GM13977 (cell line): ENCODE measurements at regions not wholly inside any gene's neighbourhood (a gene's known extent, or its start where the extent isn't known, plus 50 kb on each side); places are given as distances from the start of the nearest gene placed in this dataset.

Experiments used
- DNase-seq: peaks from one replicate; pipeline ENCODE4 v3.0.0; 2012; ENCODE audit warnings: low spot score
- in situ Hi-C: fragments of 300-500 bp; cut with MboI; formaldehyde crosslinking; loops from one replicate; pipeline ENCODE4 v1.12.0; 2022; ENCODE audit warnings: low sequenced_read_pairs, low pct_unique_long_range_greater_than_20kb, mixed read lengths, inconsistent platforms; ENCODE audit not compliant: unreplicated experiment
- TF ChIP-seq, protein P1 (sequence below): IDR thresholded peaks from 2 replicates; pipeline ENCODE4 v1.5.1; 2012; ENCODE audit warnings: mild to moderate bottlenecking, control low read depth; ENCODE audit not compliant: insufficient read depth; ENCODE audit errors: extremely low read depth, missing control alignments

DNA sequence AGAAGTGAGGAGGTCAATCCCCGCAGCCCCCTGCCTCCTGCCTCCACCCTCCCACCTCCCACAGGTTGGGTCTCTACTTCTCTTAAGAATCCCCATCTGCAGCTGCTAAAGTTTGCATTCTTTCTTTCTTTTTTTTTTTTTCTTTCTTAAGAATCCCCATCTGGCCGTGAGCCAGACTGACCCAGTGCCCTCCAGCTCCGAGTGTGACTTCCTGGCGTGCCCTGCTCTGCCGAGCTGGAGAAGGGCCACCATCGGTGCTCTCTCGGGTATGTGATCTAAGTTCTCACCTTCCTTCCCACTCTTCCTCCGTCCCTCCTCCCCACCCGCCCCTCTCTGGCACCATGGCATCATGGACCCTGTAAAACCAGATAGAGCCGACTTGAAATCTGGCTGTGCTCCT is 66.7 kb upstream of the LMO1 start:
- TF ChIP-seq, protein P1, sequence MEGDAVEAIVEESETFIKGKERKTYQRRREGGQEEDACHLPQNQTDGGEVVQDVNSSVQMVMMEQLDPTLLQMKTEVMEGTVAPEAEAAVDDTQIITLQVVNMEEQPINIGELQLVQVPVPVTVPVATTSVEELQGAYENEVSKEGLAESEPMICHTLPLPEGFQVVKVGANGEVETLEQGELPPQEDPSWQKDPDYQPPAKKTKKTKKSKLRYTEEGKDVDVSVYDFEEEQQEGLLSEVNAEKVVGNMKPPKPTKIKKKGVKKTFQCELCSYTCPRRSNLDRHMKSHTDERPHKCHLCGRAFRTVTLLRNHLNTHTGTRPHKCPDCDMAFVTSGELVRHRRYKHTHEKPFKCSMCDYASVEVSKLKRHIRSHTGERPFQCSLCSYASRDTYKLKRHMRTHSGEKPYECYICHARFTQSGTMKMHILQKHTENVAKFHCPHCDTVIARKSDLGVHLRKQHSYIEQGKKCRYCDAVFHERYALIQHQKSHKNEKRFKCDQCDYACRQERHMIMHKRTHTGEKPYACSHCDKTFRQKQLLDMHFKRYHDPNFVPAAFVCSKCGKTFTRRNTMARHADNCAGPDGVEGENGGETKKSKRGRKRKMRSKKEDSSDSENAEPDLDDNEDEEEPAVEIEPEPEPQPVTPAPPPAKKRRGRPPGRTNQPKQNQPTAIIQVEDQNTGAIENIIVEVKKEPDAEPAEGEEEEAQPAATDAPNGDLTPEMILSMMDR = no peak
- in situ Hi-C loops = loop anchor here (25.0 kb wide), 1 partner anchor 232 kb away; no protein-coding TSS in a partner anchor
- no peak for DNase-seq

DNA sequence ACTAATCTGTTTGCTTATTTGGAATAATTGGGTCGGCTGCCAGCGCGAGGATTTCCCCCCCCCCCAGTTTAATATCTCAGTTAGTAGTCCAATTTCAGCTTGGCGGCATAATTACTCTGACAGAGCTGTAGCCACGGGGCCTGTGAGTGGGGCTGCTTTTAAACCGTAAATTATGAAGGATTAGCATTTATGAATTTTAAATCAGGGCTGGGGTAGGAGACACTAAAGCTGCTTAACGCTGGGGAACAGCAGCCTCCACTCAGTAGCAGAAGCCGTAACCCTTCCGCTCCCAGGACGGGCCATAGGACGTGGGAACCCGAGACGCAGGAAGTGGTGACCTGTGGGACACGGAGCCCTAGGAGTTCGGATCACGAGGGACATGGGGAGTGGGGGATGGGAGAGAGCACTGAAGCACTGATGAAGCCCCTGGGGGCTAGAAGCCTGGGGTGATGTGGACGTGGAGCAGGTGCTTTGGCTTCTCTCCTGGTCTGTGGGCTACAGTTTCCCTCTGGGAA is 66.2 kb upstream of the LMO1 start:
- no peak for DNase-seq

DNA sequence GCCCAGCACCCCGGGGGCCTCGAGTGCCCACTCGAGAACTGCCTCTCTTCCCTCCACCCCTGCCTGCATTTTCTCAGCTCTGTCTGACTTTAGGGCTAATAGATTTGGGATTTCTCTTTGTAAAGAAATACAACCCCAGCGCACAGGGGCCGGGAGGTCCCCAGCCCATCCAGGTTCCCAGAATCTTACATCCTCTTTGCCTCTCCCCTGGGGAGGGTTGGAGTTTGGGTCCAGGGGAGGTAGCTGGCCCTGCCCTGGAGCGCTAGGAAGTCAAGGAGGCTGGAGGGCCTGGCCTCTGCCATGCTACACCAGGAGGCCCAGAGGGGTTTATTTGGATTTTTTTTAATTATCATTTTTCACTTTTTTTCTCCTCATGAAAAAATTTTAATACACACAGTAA is 65.7 kb upstream of the LMO1 start:
- TF ChIP-seq, protein P1 = no peak
- DNase-seq = no peak
- in situ Hi-C loops = loop anchor here (25.0 kb wide), 1 partner anchor 233 kb away; no protein-coding TSS in a partner anchor

More for the DNA sequence above, 66.2 kb upstream of the LMO1 start:
- in situ Hi-C loops = loop anchor here (25.0 kb wide), 1 partner anchor 232 kb away; no protein-coding TSS in a partner anchor
- TF ChIP-seq, protein P1 = no peak

DNA sequence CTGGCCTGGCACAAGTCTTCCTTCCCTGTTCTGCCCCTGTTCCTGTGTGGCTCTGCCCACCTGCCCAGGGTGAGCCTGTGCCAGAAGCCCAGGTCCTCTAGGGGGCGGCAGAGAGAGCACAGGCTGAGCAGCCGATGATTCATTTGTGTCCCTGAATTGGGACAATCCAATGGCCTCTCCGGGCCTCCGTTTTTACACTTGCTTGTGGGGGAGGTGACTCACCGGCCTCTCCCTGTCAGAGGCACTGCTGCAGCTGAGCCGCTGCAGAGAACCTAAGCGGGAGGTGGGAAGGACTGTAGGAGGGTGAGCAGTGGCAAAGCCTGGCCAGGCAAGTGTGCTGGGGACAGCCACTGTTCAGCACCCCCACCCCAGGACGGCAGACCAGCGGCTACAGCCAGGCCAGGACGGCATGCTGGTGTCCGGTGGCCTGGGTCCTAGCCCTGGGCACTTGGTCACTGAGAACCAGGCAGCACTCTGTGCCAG is 65.2 kb upstream of the LMO1 start:
- DNase-seq = peak; percentile 88
- in situ Hi-C loops = loop anchor here (25.0 kb wide), 1 partner anchor 233 kb away; no protein-coding TSS in a partner anchor
- TF ChIP-seq, protein P1 = peak; percentile 90

DNA sequence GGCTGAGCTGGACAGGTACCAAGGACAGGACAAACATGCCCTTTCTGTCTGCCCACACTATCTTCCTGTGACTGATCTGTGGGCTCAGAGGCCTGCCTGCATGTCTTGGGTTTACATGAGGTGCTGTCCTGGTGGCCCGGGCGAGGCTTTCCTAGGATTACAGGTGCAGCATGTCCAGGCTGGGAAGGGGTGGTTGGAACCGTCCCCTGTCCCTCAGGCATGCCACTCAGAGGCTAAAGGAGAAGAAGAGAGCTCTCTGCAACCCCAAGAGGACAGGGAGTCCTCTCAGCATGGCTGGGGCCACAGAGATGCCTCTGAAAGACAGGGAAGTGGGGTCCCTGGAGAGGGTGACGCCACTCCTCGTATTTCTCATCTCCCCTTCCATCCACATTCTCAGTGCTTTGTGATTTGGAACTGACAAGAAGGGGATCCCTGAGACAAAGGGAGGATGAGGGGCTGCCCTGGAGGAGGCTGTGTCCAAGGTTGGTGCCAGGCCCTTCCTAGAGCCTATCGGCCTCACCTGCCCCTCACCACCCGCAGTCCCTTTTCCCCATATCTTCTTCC is 64.6 kb upstream of the LMO1 start:
- TF ChIP-seq, protein P1 = no peak
- in situ Hi-C loops = loop anchor here (25.0 kb wide), 1 partner anchor 234 kb away; no protein-coding TSS in a partner anchor
- no peak for DNase-seq

DNA sequence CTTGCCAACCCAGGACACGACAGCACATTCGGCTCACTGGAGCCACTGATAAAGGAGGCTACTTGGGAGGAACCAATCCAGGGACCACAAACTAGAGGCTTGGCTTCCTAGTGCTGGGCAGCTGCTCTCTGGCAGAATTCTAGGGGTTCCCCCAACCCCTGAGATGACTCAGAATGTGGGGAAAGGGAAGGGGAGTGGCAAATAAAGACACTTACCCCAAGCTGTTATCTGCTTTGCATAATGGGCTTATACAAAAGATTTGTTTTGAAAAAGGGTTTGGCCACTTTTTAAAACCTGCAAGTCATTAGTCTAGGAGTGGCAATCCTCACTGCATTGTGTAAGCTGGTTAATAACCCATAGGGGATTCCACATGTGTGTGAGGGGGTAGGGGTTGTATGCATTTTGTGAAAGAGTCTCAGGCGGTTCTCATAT is 64.1 kb upstream of the LMO1 start:
- TF ChIP-seq, protein P1 = no peak
- in situ Hi-C loops = loop anchor here (25.0 kb wide), 1 partner anchor 235 kb away; no protein-coding TSS in a partner anchor

More for the DNA sequence above, 64.1 kb upstream of the LMO1 start:
- peak; percentile 85 for DNase-seq
